Liver (tissue), 8 donors: ENCODE measurements at regions not wholly inside any gene's neighbourhood (a gene's known extent, or its start where the extent isn't known, plus 50 kb on each side); places are given as distances from the start of the nearest gene placed in this dataset.
A peak's percentile ranks its signal among the peaks of the same experiment; 100 is the strongest.

ENCODE experiments used
- DNase-seq: peaks from one replicate; pipeline ENCODE4 v3.0.0-alpha.2; 2017; ENCODE audit warnings: low spot score
- H3K27ac ChIP-seq, 2 donors: one replicate each; pipeline ENCODE4 v1.7.0; 2013; ENCODE audit warnings: inconsistent platforms in 2 of 2, low read length in 2 of 2, control low read depth in 1 of 2, low read depth in 1 of 2, mild to moderate bottlenecking in 1 of 2
- H3K27me3 ChIP-seq, 4 donors: one replicate each; pipeline versions ENCODE4 v1.6.1 to v1.7.0; 2013; ENCODE audit warnings: low read length in 3 of 4, inconsistent platforms in 1 of 4, mild to moderate bottlenecking in 1 of 4, moderate library complexity in 1 of 4; ENCODE audit not compliant: control insufficient read depth in 4 of 4, insufficient read depth in 4 of 4
- H3K36me3 ChIP-seq, 4 donors: one replicate each; pipeline versions ENCODE4 v1.6.1 to v1.7.0; 2013; ENCODE audit warnings: low read length in 3 of 4, mild to moderate bottlenecking in 3 of 4, low read depth in 1 of 4, moderate library complexity in 1 of 4; ENCODE audit not compliant: control insufficient read depth in 4 of 4, insufficient read depth in 3 of 4
- H3K4me1 ChIP-seq, 4 donors: one replicate each; pipeline versions ENCODE4 v1.6.1 to v1.7.0; 2013; ENCODE audit warnings: low read length in 3 of 4, mild to moderate bottlenecking in 3 of 4, moderate library complexity in 1 of 4; ENCODE audit not compliant: control insufficient read depth in 4 of 4, insufficient read depth in 4 of 4
- H3K4me3 ChIP-seq, 3 donors: one replicate each; pipeline versions ENCODE4 v1.6.1 to v1.7.0; 2013; ENCODE audit warnings: low read length in 3 of 3, control low read depth in 1 of 3, low read depth in 1 of 3, mild to moderate bottlenecking in 1 of 3
- H3K9ac ChIP-seq, 2 donors: one replicate each; pipeline ENCODE4 v1.7.0; 2013; ENCODE audit warnings: low read length in 2 of 2, mild to moderate bottlenecking in 2 of 2, moderate library complexity in 2 of 2, control low read depth in 1 of 2, low read depth in 1 of 2
- H3K9me3 ChIP-seq, 4 donors: one replicate each; pipeline versions ENCODE4 v1.6.1 to v1.7.0; 2013; ENCODE audit warnings: low read length in 3 of 4; ENCODE audit not compliant: control insufficient read depth in 4 of 4
- ATF3 ChIP-seq: IDR thresholded peaks from 2 replicates; pipeline ENCODE4 v1.6.1; 2016; ENCODE audit warnings: antibody characterized with exemption
- CTCF ChIP-seq: fragments of 150-350 bp; IDR thresholded peaks from 2 replicates; pipeline ENCODE4 v1.5.1; 2017; ENCODE audit warnings: improper control_type of control experiment, low read depth, low read length; ENCODE audit not compliant: missing input control
- EGR1 ChIP-seq, 2 donors: IDR thresholded peaks; 2 replicates each; pipeline ENCODE4 v1.6.1; 2016 to 2018; ENCODE audit warnings: antibody characterized with exemption in 2 of 2, low read depth in 2 of 2
- FOXA1 ChIP-seq: IDR thresholded peaks from 2 replicates; pipeline ENCODE4 v1.6.1; 2016; ENCODE audit warnings: antibody characterized with exemption
- FOXA2 ChIP-seq: IDR thresholded peaks from 2 replicates; pipeline ENCODE4 v1.6.1; 2016; ENCODE audit warnings: antibody characterized with exemption
- HNF4A ChIP-seq, 2 donors: conservative IDR thresholded peaks; 2 replicates each; pipeline ENCODE4 v1.6.1; 2016; ENCODE audit warnings: antibody characterized with exemption in 2 of 2, mild to moderate bottlenecking in 2 of 2
- HNF4G ChIP-seq: IDR thresholded peaks from 2 replicates; pipeline ENCODE4 v1.6.1; 2016; ENCODE audit warnings: antibody characterized with exemption
- JUND ChIP-seq, 2 donors: IDR thresholded peaks; 2 replicates each; pipeline ENCODE4 v1.6.1; 2016; ENCODE audit warnings: antibody characterized with exemption in 2 of 2
- MAX ChIP-seq: IDR thresholded peaks from 2 replicates; pipeline ENCODE4 v1.6.1; 2016; ENCODE audit warnings: antibody characterized with exemption
- NR2F2 ChIP-seq: IDR thresholded peaks from 2 replicates; pipeline ENCODE4 v1.6.1; 2016; ENCODE audit warnings: antibody characterized with exemption
- RAD21 ChIP-seq, 2 donors: IDR thresholded peaks; 2 replicates each; pipeline ENCODE4 v1.6.1; 2016; ENCODE audit warnings: antibody characterized with exemption in 2 of 2, mild to moderate bottlenecking in 2 of 2
- REST ChIP-seq: IDR thresholded peaks from 2 replicates; pipeline ENCODE4 v1.6.1; 2016; ENCODE audit warnings: antibody characterized with exemption, mild to moderate bottlenecking
- RXRA ChIP-seq, 2 donors: IDR thresholded peaks; 2 replicates each; pipeline ENCODE4 v1.6.1; 2017 to 2018; ENCODE audit warnings: antibody characterized with exemption in 2 of 2, mild to moderate bottlenecking in 1 of 2
- SP1 ChIP-seq: IDR thresholded peaks from 2 replicates; pipeline ENCODE4 v1.6.1; 2018; ENCODE audit warnings: antibody characterized with exemption, mild to moderate bottlenecking
- TAF1 ChIP-seq: conservative IDR thresholded peaks from 2 replicates; pipeline ENCODE4 v1.6.1; 2016; ENCODE audit warnings: antibody characterized with exemption, mild to moderate bottlenecking
- YY1 ChIP-seq: IDR thresholded peaks from 2 replicates; pipeline ENCODE4 v1.6.1; 2016; ENCODE audit warnings: antibody characterized with exemption, mild to moderate bottlenecking
- ZBTB33 ChIP-seq: IDR thresholded peaks from 2 replicates; pipeline ENCODE4 v1.6.1; 2016; ENCODE audit warnings: antibody characterized with exemption
- WGBS: extraction: QIAGEN DNeasy Blood & Tissue Kit; methylation state at CpG from one replicate; pipeline ENCODE4 v1.1.7; 2013; 5-methylcytosine and 5-hydroxymethylcytosine counted together
- donor health status: healthy.
- donor health status: healthy.
- donor health status: healthy.
- donor health status: healthy.
- donor health status: healthy.

- Histone ChIP-seq H3K4me3 (no peak overlapping the region), H3K9me3 (no peaks in the 10 kb centered on the region), H3K27ac (no peak overlapping the region), H3K27me3 (no peaks in the 10 kb centered on the region), H3K36me3 (no peaks in the 10 kb centered on the region), H3K9ac (no peak overlapping the region), H3K4me1 (peaks cover 0 to 10% (median 6%) of the 10 kb centered on the region in 4 donors)
- DNase-seq: no peak
- no peak for TF ChIP-seq ZBTB33
- TF ChIP-seq NR2F2: no peak
- TF ChIP-seq HNF4G: no peak
- no peak for TF ChIP-seq MAX
- TF ChIP-seq CTCF: no peak
- TF ChIP-seq FOXA2: no peak
- peak in 1 of 2 donors; percentile 8 for TF ChIP-seq JUND (IDR thresholded peaks at IDR 0.05)
- peak in 1 of 2 donors; percentile 15 for TF ChIP-seq RXRA (IDR thresholded peaks at IDR 0.05)
- TF ChIP-seq SP1: no peak
- TF ChIP-seq FOXA1: no peak
- TF ChIP-seq ATF3: no peak
- no peak for TF ChIP-seq EGR1 (IDR thresholded peaks at IDR 0.05; ENCODE audit: low read depth in 2 of 2)
- no peak for TF ChIP-seq YY1
- TF ChIP-seq TAF1: no peak
- TF ChIP-seq RAD21 (IDR thresholded peaks at IDR 0.05): no peak
- TF ChIP-seq REST: no peak
- TF ChIP-seq HNF4A (conservative IDR thresholded peaks at IDR 0.05): peak in 1 of 2 donors; percentile 15
- 40% methylated on average over 6 of the region's 6 CpGs for WGBS
Measured at GRCh38 chr4:38601244-38601915, 62.6 kb upstream of the KLF3 start.
